HG03469 (cell line): ENCODE measurements at regions not wholly inside any gene's neighbourhood (a gene's known extent, or its start where the extent isn't known, plus 50 kb on each side); places are given as distances from the start of the nearest gene placed in this dataset.

ENCODE experiments used
- ATAC-seq: cut with Tn5 transposase; IDR thresholded peaks from one replicate; pipeline ENCODE4 v1.9.1; 2021; ENCODE audit warnings: mild to moderate bottlenecking, moderate library complexity, moderate number of reproducible peaks; ENCODE audit not compliant: unreplicated experiment

DNA sequence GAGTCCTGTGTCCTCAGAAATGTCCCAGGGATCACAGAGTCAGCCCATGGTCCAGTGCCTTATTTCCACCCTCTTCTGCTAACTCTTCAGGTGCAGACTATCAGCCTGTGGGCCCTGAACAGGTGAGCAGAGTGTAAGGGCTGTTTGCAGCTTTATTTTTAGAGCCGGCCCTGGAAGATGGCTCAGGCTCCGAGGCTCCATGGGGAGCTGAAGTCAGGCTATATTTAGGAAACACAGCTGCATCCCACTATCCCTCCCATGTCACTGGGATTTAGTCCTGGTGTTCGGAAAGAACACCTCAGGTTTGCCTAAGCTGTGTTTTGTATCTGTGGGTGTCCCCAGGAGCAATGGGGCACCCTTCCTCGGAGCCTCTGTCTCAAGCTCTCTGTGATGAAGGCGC lies 126.9 kb downstream of the RPS24 start:
- ATAC-seq, result no peak

DNA sequence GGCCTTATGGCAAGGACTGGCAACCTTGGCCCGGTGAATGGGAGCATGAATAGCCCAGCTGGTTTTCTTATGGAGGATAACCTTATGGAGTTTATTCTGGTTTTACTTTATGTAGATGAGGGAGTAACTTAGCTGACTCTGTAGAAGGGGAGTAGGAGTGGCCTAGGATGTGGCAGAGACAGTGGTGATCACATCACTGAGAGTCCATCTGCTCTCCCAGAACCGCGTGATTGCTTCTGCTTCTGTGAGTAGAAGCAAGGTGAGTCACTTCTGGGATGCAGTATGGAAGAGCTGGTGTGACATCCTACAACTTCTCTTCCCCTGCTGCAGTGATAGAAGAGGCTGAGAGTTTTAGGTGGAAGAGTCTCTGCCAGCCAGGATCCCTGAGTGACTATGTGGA lies 129.2 kb downstream of the RPS24 start:
- ATAC-seq, result no peak

GRCh38 chr10:78164702-78165101 lies 131.0 kb downstream of the RPS24 start:
- no peak for ATAC-seq

DNA sequence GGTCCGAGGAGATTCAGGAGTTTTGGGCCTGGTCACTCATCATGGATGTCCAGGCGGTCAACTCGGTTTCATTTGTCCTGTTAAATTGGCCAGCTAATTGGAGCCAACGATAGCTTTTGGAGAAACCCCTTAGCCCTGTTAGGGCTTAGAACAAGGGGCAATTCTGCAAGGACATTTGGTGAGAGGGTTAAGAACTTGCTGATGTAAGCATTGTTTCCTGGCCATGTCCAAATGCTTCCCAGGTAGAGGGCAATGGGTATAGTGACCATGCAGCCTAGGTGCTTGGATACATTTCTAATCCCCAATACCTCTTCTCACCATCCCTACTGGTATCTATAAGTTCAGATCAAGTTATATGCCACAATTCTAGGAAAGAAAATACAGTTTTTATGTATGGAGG lies 131.5 kb downstream of the RPS24 start:
- ATAC-seq, result no peak

DNA sequence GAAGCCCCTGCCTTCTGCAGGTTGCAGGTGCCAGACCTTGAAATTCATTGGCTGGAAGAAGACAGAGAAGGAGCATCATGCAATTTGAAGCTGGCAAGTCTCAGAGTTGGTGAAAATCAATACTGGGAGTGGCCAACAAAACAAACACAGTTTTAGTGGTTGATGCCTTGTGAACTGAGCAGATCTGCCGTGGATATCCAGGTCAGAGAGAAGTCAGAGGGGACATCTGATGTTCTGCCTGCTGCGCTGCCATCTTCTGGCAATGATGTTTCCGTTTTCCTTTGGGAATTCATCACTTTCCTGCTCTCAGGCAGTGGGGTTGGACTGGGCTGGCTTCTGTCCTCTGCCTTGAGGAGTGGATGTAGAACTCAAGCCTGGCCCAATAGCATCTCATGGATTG lies 132.0 kb downstream of the RPS24 start:
- no peak for ATAC-seq

- ATAC-seq, result no peak
Measured at GRCh38 chr10:78166261-78166660, 132.6 kb downstream of the RPS24 start.

DNA sequence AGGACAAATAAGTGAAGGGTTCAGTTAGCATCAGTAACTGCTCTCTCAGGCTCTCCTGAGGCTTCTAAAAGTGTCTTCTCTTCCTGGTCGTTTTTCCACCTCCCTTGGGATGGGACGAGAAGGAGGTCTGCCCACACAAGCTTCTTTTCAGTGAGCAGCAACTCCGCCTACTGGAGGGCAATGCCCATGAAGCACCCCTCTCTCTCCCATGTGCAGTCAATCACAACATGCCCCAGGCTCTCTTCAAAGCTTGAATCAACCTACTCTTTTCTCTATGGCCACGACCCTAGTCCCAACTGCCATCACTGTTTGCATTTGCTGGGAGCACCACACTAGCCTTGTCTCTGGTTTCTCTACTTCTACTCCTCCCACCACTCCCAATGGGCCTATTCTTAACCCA lies 135.6 kb downstream of the RPS24 start:
- ATAC-seq, result no peak

- ATAC-seq, result no peak
Measured at GRCh38 chr10:78170026-78170475, 136.4 kb downstream of the RPS24 start.

- no peak for ATAC-seq
Measured at GRCh38 chr10:78171633-78172400, 138.2 kb downstream of the RPS24 start.

- ATAC-seq, result no peak
Measured at GRCh38 chr10:78173360-78174015, 139.8 kb downstream of the RPS24 start.

GRCh38 chr10:78175444-78176015 lies 141.9 kb downstream of the RPS24 start:
- ATAC-seq, result no peak

DNA sequence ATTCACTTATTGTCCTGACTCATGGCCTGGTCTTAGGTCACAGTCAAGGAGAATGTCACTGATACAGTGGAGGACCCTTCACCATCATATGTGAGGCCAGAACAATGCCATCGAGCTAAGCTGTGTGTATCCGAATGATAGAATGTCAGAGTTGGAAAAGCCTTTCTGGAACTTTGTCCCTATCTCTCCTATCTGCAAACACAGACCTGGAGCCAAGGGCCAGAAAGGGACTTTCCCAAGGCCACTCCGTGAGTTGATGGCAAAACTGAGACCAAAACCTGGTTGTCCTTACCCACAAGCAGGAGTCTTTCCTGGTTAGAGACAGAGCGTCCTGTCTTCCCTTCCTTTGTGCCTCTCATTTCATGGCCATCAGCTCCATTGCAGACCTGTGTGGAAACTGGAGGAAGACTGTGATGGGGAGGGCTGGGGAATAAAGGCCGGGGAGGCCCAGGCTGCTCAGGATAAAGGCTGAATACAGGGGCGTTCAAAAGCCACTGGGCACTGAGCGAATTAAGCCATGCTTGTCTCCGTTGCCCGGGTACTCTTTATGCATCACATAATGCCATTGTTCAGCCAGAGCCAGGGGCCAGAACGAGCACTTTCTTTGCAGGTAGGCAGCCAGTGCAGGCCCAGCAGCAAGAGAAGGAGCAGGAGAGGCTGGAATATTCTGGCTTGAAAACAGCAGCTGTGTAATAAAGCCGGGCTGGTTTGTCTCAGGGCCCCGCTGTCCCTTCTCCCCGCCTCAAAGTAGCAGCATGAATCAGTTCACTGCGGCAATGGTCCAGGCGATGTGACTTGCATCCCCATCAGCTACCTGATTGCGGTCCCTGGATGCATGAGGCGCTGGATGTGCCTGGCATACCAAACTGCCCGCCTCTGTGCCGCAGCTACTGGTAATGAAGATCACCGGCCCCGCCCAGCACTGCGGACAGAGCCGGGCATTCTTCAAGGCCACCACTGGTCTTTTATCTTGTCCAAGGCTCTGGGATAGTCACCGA lies 143.0 kb downstream of the RPS24 start:
- no peak for ATAC-seq

- no peak for ATAC-seq
Measured at GRCh38 chr10:78177491-78178185, 144.0 kb downstream of the RPS24 start.

DNA sequence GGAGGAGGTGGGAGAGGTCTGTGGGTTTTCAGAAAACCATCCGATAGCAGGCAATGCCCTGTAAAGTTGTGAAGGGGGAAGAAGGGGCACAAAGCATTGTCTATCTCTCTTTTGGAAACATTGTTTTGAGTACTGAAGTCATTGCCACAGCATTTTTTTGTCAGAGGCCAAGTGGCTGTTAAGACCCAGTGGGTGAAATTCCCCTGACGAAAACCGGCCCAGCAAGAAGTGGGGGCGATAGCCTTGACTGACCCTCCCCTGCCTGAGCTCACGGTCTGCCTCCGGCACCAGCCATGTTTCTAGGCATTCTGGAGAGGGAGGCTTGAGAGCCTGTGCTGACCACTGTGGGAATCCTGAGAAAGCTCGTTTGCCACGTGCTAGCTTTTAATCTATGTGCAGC lies 144.7 kb downstream of the RPS24 start:
- ATAC-seq, result no peak

- no peak for ATAC-seq
Measured at GRCh38 chr10:78178940-78179339, 145.3 kb downstream of the RPS24 start.

DNA sequence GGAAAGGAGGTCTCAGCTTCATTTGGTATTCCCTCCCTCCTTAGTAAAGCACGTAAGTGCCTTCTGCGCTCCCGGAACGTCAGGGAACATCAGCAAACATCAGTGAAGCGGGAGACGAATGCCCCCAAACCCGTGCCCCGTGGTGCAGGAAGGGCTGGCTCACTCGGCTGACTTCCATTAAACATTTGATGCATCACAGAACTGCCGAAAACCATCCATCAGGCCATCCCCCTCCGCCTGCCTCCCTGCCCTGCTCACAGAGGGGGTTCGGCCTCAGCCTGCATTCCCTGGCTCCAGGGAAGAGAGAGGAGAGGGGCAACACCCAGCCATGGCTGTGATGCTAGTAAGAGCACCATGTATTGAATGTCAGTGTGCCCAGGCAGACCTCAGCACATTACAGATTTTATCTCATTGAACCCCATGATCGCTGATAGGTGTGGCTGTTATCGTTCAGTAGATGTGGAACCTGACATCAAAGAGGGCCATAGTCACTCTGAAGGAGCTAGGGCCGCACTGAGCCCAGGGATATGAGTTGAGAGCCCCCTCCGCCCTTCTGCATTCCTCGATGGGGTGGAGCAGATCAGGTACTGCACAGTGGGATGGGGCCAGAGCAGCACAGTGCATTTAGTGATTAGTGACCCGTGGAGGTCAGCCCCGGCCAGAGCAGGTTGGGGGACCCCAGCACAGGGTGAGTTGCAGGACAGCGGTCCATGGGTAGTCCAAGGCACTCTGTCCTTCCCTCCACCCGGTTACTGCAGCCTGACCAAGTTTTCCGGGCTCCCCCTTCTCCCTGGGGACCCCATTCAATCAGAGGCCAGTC lies 146.4 kb downstream of the RPS24 start:
- ATAC-seq, result no peak

DNA sequence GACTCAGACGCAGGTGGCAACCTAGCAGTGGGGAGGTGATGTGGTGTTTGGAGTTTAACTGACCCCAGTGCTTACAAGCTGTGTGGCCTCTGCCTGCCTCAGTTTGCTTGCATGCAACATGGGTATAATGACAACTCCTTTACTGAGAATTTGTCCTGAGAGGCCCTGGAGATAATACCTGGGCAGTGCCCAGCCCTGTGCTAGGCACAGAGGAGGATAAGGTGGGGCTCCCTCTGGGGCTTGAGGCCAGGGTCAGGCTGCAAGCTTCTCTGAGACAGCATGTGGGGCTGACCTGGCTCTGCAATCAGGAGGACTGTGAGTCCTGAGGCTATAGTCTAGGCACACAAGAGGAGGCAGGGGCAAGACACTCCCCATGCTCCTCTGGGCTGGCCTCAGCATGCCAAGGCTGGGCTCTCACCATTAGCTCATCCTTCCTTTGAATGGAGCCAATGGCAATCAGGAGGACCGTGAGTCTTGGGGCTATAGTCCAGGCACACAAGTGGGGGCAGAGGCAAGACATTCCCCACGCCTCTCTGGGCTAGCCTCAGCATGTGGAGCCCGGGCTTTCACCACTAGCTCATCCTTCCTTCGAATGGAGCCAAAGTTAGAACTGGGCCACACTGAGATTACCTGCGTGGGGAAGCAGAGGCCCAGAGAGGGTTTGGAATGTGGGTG lies 147.9 kb downstream of the RPS24 start:
- ATAC-seq, result no peak

DNA sequence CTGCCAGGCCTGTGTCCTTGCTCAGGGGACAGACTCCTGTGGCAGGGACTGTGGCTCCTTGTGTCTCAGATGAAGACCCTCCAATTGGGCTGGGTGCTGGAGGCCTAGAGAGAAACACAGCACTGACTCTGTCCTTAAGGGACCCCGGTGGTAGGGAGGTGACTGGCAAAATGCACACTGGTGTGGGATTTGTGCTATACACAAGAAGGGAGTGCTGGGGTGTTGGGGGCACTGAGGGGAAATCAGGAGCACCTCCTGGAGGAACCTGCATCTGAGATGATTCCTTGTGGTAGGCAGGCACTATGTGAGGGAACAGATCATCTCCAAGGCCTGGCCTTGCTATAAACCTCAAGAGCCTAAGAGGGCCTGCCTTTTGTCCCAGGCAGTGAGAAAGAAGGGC lies 149.2 kb downstream of the RPS24 start:
- ATAC-seq, result no peak
